ENCODE measurements at regions not wholly inside any gene's neighbourhood (a gene's known extent, or its start where the extent isn't known, plus 50 kb on each side); places are given as distances from the start of the nearest gene placed in this dataset.

DNA sequence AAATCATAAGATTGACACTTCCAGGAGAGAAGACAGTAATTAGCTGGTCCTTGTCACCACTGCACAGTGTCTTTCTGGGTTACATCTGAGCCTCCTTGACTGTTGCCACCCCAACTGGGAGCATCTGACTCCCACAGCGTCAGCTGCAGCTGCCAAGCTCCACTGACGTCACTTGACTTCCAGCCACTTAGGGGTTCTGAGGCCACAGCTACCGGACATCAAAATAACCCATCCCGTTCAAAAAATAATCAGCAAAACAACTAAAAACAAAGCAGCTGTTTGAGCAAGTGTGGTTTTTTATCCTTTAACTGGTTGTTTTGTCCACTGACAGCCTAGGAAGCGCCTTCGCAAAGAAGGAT, 206.5 kb upstream of the AGAP1 start:
- no peaks in the 10 kb centered on the region for H3K9me3 ChIP-seq
- no peak overlapping the region for H3K27ac ChIP-seq
- intact Hi-C loops (cut with DNase I) = no loop called here
- no peak overlapping the region for H3K4me3 ChIP-seq
- DNase-seq = no peak
- 72 to 77% methylated on average over 6 of the region's 6 CpGs for WGBS, 2 donors
- TF ChIP-seq CTCF (IDR thresholded peaks at IDR 0.05) (no peak), POLR2A (IDR thresholded peaks at IDR 0.05) (no peak)
- no peaks in the 10 kb centered on the region for H3K36me3 ChIP-seq
- no peaks in the 10 kb centered on the region for H3K4me1 ChIP-seq
- H3K27me3 ChIP-seq = peaks cover 0 to 27% (median 0%) of the 10 kb centered on the region in 4 donors

DNA sequence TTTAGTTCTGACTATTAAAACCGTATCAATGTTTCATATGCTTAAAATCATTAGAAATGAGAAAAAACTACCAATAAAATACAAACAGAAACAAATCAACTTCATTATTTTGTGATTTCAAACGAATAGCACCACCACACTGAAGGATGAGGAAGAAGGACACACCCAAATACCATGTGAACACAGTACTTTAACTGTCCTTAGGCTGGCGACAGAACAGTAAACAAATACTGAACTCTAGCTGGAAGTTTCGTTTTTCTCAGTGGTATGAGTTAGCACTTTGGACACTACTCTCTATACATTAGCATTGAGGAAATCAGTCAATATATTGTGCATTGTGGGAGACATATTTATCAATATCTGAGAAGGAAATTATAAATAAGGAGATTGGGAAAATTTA, 202.4 kb upstream of the AGAP1 start:
- Histone ChIP-seq H3K4me3 (no peak overlapping the region), H3K36me3 (no peaks in the 10 kb centered on the region), H3K4me1 (no peaks in the 10 kb centered on the region), H3K27ac (no peak overlapping the region), H3K9me3 (no peaks in the 10 kb centered on the region), H3K27me3 (peaks cover 0 to 23% (median 0%) of the 10 kb centered on the region in 4 donors)
- WGBS, 2 donors = 46 to 48% methylated on average over 4 of the region's 4 CpGs
- no peak for DNase-seq
- TF ChIP-seq CTCF (IDR thresholded peaks at IDR 0.05) = no peak
- TF ChIP-seq POLR2A (IDR thresholded peaks at IDR 0.05) = no peak
- intact Hi-C loops (cut with DNase I) = no loop called here

DNA sequence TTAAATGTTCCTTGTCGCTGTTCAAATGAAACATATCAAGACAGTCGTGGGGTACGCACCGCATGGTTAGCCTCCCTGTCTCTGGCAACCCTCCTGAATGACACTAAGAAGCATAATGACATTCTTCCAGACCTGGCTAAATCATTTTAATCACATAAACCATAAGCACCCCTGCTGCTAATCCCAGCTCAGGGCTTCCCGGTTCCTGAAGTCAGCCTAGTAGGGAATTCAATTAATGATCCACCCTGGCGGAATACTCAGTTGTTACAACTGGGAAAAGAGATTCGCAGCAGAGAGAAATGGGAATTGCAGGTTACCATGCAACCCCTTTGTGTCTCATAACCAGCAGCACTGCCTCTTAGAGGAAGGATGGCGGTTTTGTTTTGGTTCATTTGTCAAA, 200.8 kb upstream of the AGAP1 start:
- Histone ChIP-seq H3K4me1 (no peaks in the 10 kb centered on the region), H3K9me3 (no peaks in the 10 kb centered on the region), H3K36me3 (no peaks in the 10 kb centered on the region), H3K27me3 (peaks cover 0 to 18% (median 0%) of the 10 kb centered on the region in 4 donors), H3K27ac (no peak overlapping the region), H3K4me3 (no peak overlapping the region)
- no peak for TF ChIP-seq CTCF (IDR thresholded peaks at IDR 0.05)
- no peak for TF ChIP-seq POLR2A (IDR thresholded peaks at IDR 0.05)
- no peak for DNase-seq
- intact Hi-C loops (cut with DNase I) = no loop called here
- 84 to 88% methylated on average over 8 of the region's 8 CpGs for WGBS, 2 donors

GRCh38 chr2:235295831-235296230, 198.0 kb upstream of the AGAP1 start:
- no peak overlapping the region for H3K27ac ChIP-seq
- H3K4me3 ChIP-seq = no peak overlapping the region
- 78 to 81% methylated on average over 4 of the region's 4 CpGs for WGBS, 2 donors
- no peaks in the 10 kb centered on the region for H3K9me3 ChIP-seq
- intact Hi-C loops (cut with DNase I) = no loop called here
- no peaks in the 10 kb centered on the region for H3K36me3 ChIP-seq
- no peak for DNase-seq
- TF ChIP-seq CTCF (IDR thresholded peaks at IDR 0.05) (no peak), POLR2A (IDR thresholded peaks at IDR 0.05) (no peak)
- no peaks in the 10 kb centered on the region for H3K4me1 ChIP-seq
- H3K27me3 ChIP-seq = peaks cover 0 to 31% (median 0%) of the 10 kb centered on the region in 4 donors

DNA sequence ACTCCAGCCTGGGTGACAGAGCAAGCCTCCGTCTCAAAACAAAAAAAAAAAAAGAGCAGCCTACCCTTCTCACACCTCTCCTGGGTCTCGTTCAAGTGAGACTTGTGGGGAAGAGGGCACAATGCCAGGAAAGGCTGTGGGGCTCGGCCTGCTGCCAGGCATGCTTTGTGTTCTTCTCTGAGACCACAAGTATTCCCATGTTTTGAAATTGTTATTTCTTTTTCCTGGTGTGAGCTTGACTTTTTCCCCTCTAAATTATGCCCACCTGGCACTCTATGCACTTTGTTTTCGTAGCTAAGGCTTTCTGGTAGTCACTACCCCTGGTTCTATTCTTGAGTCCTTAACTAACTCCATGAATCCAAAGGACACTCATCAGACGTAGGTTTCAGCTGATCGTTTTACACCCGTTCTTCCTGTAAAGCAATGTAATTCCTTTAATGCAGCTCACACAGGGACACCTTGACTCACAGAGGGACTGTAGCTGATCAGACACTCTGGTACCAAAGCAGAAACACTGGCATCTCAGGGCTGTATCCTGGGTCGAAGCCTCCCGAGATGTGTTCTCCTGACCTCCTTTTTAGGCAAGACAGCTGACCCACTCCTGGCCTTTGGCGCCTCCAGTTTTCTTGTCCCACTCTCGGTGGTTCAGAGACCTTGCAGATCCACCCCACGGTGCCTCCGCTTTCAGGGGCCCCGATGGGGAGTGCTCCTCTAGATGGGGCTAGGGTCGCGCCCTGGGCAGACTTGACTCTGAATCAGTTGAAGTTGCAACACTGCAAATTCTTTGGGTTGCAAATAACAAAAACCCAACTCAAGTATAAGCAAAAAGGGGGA, 193.3 kb upstream of the AGAP1 start:
- TF ChIP-seq CTCF (IDR thresholded peaks at IDR 0.05) (no peak), POLR2A (IDR thresholded peaks at IDR 0.05) (no peak)
- DNase-seq = no peak

More for the DNA sequence above, 193.3 kb upstream of the AGAP1 start:
- 50 to 55% methylated on average over 12 of the region's 16 CpGs for WGBS, 2 donors
- H3K27ac ChIP-seq = no peak overlapping the region
- no peaks in the 10 kb centered on the region for H3K4me1 ChIP-seq
- intact Hi-C loops (cut with DNase I) = no loop called here
- H3K9me3 ChIP-seq = no peaks in the 10 kb centered on the region
- H3K4me3 ChIP-seq = no peak overlapping the region
- peaks cover 0 to 53% (median 0%) of the 10 kb centered on the region in 4 donors for H3K27me3 ChIP-seq
- no peaks in the 10 kb centered on the region for H3K36me3 ChIP-seq
